ENCODE measurements at regions not wholly inside any gene's neighbourhood (a gene's known extent, or its start where the extent isn't known, plus 50 kb on each side); places are given as distances from the start of the nearest gene placed in this dataset.

DNA sequence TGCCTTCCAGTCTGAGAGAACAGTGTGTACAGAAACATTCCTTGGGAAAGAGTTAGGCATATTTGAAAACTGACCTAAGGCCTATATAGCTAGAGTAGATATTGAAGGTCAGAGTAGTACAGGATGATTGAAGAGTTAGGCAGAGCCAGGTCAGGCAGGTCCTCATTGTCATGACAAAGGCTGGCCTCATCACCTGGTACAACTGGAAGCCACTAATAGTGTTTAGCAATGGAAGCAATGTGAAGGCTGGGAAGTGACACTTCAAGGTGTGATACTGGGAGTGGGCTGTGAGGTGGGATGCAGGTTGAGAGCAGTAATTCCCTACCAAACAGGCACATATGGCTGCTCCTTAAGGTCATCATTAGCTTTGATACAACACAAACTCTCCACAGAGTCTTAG is 123.6 kb upstream of the CCNH start:
- Histone ChIP-seq H4K20me1 (ENCODE audit: insufficient read depth, low read length) (no peaks in the 10 kb centered on the region), H3K79me2 (ENCODE audit: insufficient read depth, low read depth, low read length) (no peaks in the 10 kb centered on the region), H3K9me3 (ENCODE audit: low read length) (no peaks in the 10 kb centered on the region), H3K27ac (ENCODE audit: low read depth, low read length, poor library complexity, severe bottlenecking) (no peak overlapping the region), H2AFZ (ENCODE audit: low read length) (no peak overlapping the region), H3K4me1 (ENCODE audit: insufficient read depth, low read length, poor library complexity, severe bottlenecking) (no peaks in the 10 kb centered on the region), H3K4me3 (ENCODE audit: low read depth, low read length, poor library complexity, severe bottlenecking) (no peak overlapping the region), H3K9me2 (ENCODE audit: insufficient read depth, low read length) (no peaks in the 10 kb centered on the region), H3K36me3 (ENCODE audit: insufficient read depth, low read length) (no peaks in the 10 kb centered on the region), H3K4me2 (ENCODE audit: low read length) (no peak overlapping the region)
- no peak for DNase-seq (ENCODE audit: low spot score)
- no TSS peak for BruUV-seq (replicated peaks)
- intact Hi-C loops (cut with micrococcal nuclease; ENCODE audit: unreplicated experiment) = no loop called here
- TF ChIP-seq EZH2phosphoT487 (IDR thresholded peaks at IDR 0.05; ENCODE audit: borderline replicate concordance, low read depth, low read length) (no peak), CTCF (conservative IDR thresholded peaks at IDR 0.05; ENCODE audit: low read length) (no peak)
- POLR2A ChIA-PET = no interaction called here
- CTCF ChIA-PET (ENCODE audit: unreplicated experiment) = no interaction called here

DNA sequence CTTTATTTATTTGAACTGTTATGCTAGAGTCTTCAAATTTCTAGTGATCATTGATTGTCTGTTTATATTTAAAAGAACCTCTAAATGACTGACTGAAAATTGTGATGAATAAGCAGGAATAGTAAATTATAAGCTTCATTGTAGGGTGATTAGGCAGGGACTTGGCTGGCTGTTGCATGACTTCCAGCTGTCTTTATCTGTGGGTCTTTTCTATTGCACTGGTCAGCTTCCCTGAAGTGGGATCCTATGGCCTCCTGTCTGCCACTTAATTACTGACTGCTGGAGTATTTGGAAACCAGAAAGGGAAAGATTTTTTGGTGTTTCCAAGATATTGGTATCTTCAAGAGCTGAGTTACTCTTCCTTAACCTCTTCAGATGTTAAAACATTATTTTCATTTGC is 123.0 kb upstream of the CCNH start:
- CTCF ChIA-PET (ENCODE audit: unreplicated experiment) = no interaction called here
- no peaks in the 10 kb centered on the region for H3K9me2 ChIP-seq (ENCODE audit: insufficient read depth, low read length)
- DNase-seq (ENCODE audit: low spot score) = no peak
- H4K20me1 ChIP-seq (ENCODE audit: insufficient read depth, low read length) = no peaks in the 10 kb centered on the region
- intact Hi-C loops (cut with micrococcal nuclease; ENCODE audit: unreplicated experiment) = no loop called here
- no peaks in the 10 kb centered on the region for H3K4me1 ChIP-seq (ENCODE audit: insufficient read depth, low read length, poor library complexity, severe bottlenecking)
- no peak overlapping the region for H3K4me2 ChIP-seq (ENCODE audit: low read length)
- no peaks in the 10 kb centered on the region for H3K9me3 ChIP-seq (ENCODE audit: low read length)
- no peak overlapping the region for H3K27ac ChIP-seq (ENCODE audit: low read depth, low read length, poor library complexity, severe bottlenecking)
- TF ChIP-seq CTCF (conservative IDR thresholded peaks at IDR 0.05; ENCODE audit: low read length) (no peak), EZH2phosphoT487 (IDR thresholded peaks at IDR 0.05; ENCODE audit: borderline replicate concordance, low read depth, low read length) (no peak)
- BruUV-seq (replicated peaks) = no TSS peak
- no peak overlapping the region for H3K4me3 ChIP-seq (ENCODE audit: low read depth, low read length, poor library complexity, severe bottlenecking)
- H3K79me2 ChIP-seq (ENCODE audit: insufficient read depth, low read depth, low read length) = no peaks in the 10 kb centered on the region
- POLR2A ChIA-PET = no interaction called here
- no peaks in the 10 kb centered on the region for H3K36me3 ChIP-seq (ENCODE audit: insufficient read depth, low read length)
- H2AFZ ChIP-seq (ENCODE audit: low read length) = no peak overlapping the region

GRCh38 chr5:87529486-87530076 is 116.9 kb upstream of the CCNH start:
- Histone ChIP-seq H3K4me3 (ENCODE audit: low read depth, low read length, poor library complexity, severe bottlenecking) (no peak overlapping the region), H3K9me3 (ENCODE audit: low read length) (no peaks in the 10 kb centered on the region), H2AFZ (ENCODE audit: low read length) (no peak overlapping the region), H3K4me2 (ENCODE audit: low read length) (no peak overlapping the region), H3K36me3 (ENCODE audit: insufficient read depth, low read length) (no peaks in the 10 kb centered on the region), H3K4me1 (ENCODE audit: insufficient read depth, low read length, poor library complexity, severe bottlenecking) (no peaks in the 10 kb centered on the region), H3K27ac (ENCODE audit: low read depth, low read length, poor library complexity, severe bottlenecking) (no peak overlapping the region), H4K20me1 (ENCODE audit: insufficient read depth, low read length) (no peaks in the 10 kb centered on the region), H3K79me2 (ENCODE audit: insufficient read depth, low read depth, low read length) (no peaks in the 10 kb centered on the region), H3K9me2 (ENCODE audit: insufficient read depth, low read length) (no peaks in the 10 kb centered on the region)
- TF ChIP-seq CTCF (conservative IDR thresholded peaks at IDR 0.05; ENCODE audit: low read length) (no peak), EZH2phosphoT487 (IDR thresholded peaks at IDR 0.05; ENCODE audit: borderline replicate concordance, low read depth, low read length) (no peak)
- no TSS peak for BruUV-seq (replicated peaks)
- DNase-seq (ENCODE audit: low spot score) = no peak
- ChIA-PET CTCF (ENCODE audit: unreplicated experiment) (no interaction called here), POLR2A (no interaction called here)
- intact Hi-C loops (cut with micrococcal nuclease; ENCODE audit: unreplicated experiment) = no loop called here

Data from OCI-LY7 (cell line).